GM12878 (cell line): ENCODE measurements at regions not wholly inside any gene's neighbourhood (a gene's known extent, or its start where the extent isn't known, plus 50 kb on each side); places are given as distances from the start of the nearest gene placed in this dataset.

Experiments
- ATAC-seq: fragments of 200-7000 bp; cut with Tn5 transposase; 3 replicates; pipeline ENCODE4 v1.9.1; 2020; ENCODE audit warnings: mild to moderate bottlenecking, moderate library complexity
- BruUV-seq: library from RNA; stranded (reverse); fragments of 400-500 nt; replicated peaks from 2 replicates; lab custom pipeline; 2021; lab: Mats Ljungman, UMichigan
- CTCF ChIA-PET: fragments of 300-600 bp; sonication (Branson Sonifier 250); formaldehyde crosslinking; extraction: SDS; loops from one replicate; lab custom pipeline; 2021; ENCODE audit warnings: inconsistent platforms; lab: Yijun Ruan, JAX
- POLR2A ChIA-PET: fragments of 350-600 bp; formaldehyde crosslinking; extraction: SDS; loops from one replicate; lab custom pipeline; 2021; ENCODE audit warnings: inconsistent platforms; lab: Charles Lee
- RAD21 ChIA-PET: fragments of 300-600 bp; sonication (Branson Sonifier 250); formaldehyde crosslinking; loops from one replicate; lab custom pipeline; 2023; ENCODE audit warnings: antibody characterized with exemption; ENCODE audit not compliant: unreplicated experiment; lab: Charles Lee
- SMC1A ChIA-PET: fragments of 300-600 bp; sonication (Branson Sonifier 250); formaldehyde crosslinking; loops from one replicate; lab custom pipeline; 2023; ENCODE audit not compliant: unreplicated experiment, uncharacterized antibody; lab: Charles Lee
- DNase-seq: peaks from one replicate; pipeline ENCODE4 v3.0.0-alpha.2; 2011; ENCODE audit warnings: low read depth, low spot score
- FAIRE-seq: peaks from 3 replicates; lab custom pipeline; 2011; peaks lifted over from hg19 to GRCh38; lab: Jason Lieb, UNC
- H2AFZ ChIP-seq: 2 replicates; pipeline ENCODE4 v1.6.0; 2011; ENCODE audit warnings: low read depth, low read length, control low read depth; ENCODE audit not compliant: control insufficient read depth
- H3K27ac ChIP-seq: 2 replicates; pipeline ENCODE4 v1.5.1; 2011; ENCODE audit warnings: control low read depth; ENCODE audit not compliant: control insufficient read depth, insufficient read depth
- H3K27me3 ChIP-seq, 2 experiments: replicated peaks in 1 of 2; 2 replicates each; pipeline versions ENCODE4 v1.6.0 to v1.6.1; 2011; ENCODE audit warnings: low read length in 1 of 2; ENCODE audit not compliant: control insufficient read depth in 2 of 2, insufficient read depth in 2 of 2
- H3K36me3 ChIP-seq, 2 experiments: 2 replicates each; pipeline ENCODE4 v1.5.1; 2011; ENCODE audit warnings: low read length in 1 of 2; ENCODE audit not compliant: control insufficient read depth in 2 of 2, insufficient read depth in 2 of 2
- H3K4me1 ChIP-seq: 2 replicates; pipeline ENCODE4 v1.6.1; 2011; ENCODE audit warnings: mild to moderate bottlenecking, low read length, moderate library complexity, mixed read lengths; ENCODE audit not compliant: control insufficient read depth, insufficient read depth
- H3K4me2 ChIP-seq: 2 replicates; pipeline ENCODE4 v1.6.0; 2011; ENCODE audit warnings: control low read depth; ENCODE audit not compliant: control insufficient read depth, insufficient read depth
- H3K4me3 ChIP-seq: fragments of 200-600 bp; sonication (generic); 2 replicates; pipeline ENCODE4 v1.5.1; 2016
- H3K79me2 ChIP-seq: 2 replicates; pipeline ENCODE4 v1.6.0; 2011; ENCODE audit warnings: low read length; ENCODE audit not compliant: control insufficient read depth, insufficient read depth
- H3K9ac ChIP-seq: 2 replicates; pipeline ENCODE4 v1.8.0; 2011; ENCODE audit warnings: low read length, control low read depth, mixed read lengths; ENCODE audit not compliant: control insufficient read depth, insufficient read depth
- H3K9me3 ChIP-seq: replicated peaks from 3 replicates; pipeline ENCODE4 v1.5.1; 2011; ENCODE audit warnings: mild to moderate bottlenecking, low read length; ENCODE audit not compliant: control insufficient read depth, insufficient read depth
- H4K20me1 ChIP-seq: 2 replicates; pipeline ENCODE4 v1.6.0; 2011; ENCODE audit not compliant: control insufficient read depth, insufficient read depth
- BCL11A ChIP-seq: IDR thresholded peaks from 2 replicates; pipeline ENCODE4 v1.6.1; 2011; ENCODE audit warnings: low read depth, low read length
- FOXM1 ChIP-seq: IDR thresholded peaks from 2 replicates; pipeline ENCODE4 v1.6.1; 2012; ENCODE audit warnings: low read depth, mild to moderate bottlenecking, inconsistent platforms, low read length, moderate library complexity
- HDAC2 ChIP-seq: fragments of 200-600 bp; sonication (generic); IDR thresholded peaks from 2 replicates; pipeline ENCODE4 v1.6.1; 2017
- IRF4 ChIP-seq: IDR thresholded peaks from 2 replicates; pipeline ENCODE4 v1.6.1; 2011; ENCODE audit warnings: low read depth, low read length
- POLR2A ChIP-seq: IDR thresholded peaks from 2 replicates; pipeline ENCODE4 v1.6.1; 2011; ENCODE audit warnings: low read depth, mild to moderate bottlenecking, low read length
- SREBF1 ChIP-seq: IDR thresholded peaks from 2 replicates; pipeline ENCODE4 v1.6.1; 2012; ENCODE audit warnings: mild to moderate bottlenecking, low read length
- ZSCAN29 ChIP-seq: fragments of 450-650 bp; IDR thresholded peaks from 2 replicates; pipeline ENCODE4 v1.6.1; 2017; ENCODE audit warnings: mild to moderate bottlenecking, moderate library complexity
- WGBS: methylation state at CpG from one replicate; pipeline ENCODE4 v1.1.6; 2016; ENCODE audit warnings: low lambda C conversion rate; ENCODE audit not compliant: insufficient replicate concordance, insufficient coverage; ENCODE audit errors: missing lambda C conversion rate; 5-methylcytosine and 5-hydroxymethylcytosine counted together
- in situ Hi-C: fragments of 300-500 bp; cut with MboI; formaldehyde crosslinking; loops from 9 replicates; pipeline ENCODE4 v1.14.3; 2018; ENCODE audit warnings: mixed read lengths
- intact Hi-C: fragments of 100-400 bp; cut with micrococcal nuclease; formaldehyde crosslinking; loops from one replicate; pipeline ENCODE4 v1.14.2; 2022; ENCODE audit not compliant: unreplicated experiment
- TF ChIP-seq, protein P1 (sequence below): fragments of 450-650 bp; formaldehyde crosslinking; IDR thresholded peaks from 2 replicates; pipeline ENCODE4 v1.4.0; 2022; ENCODE audit warnings: mild to moderate bottlenecking, moderate library complexity
- TF ChIP-seq, protein P2 (sequence below): fragments of 450-650 bp; IDR thresholded peaks from 2 replicates; pipeline ENCODE4 v1.6.1; 2017; ENCODE audit warnings: mild to moderate bottlenecking

DNA sequence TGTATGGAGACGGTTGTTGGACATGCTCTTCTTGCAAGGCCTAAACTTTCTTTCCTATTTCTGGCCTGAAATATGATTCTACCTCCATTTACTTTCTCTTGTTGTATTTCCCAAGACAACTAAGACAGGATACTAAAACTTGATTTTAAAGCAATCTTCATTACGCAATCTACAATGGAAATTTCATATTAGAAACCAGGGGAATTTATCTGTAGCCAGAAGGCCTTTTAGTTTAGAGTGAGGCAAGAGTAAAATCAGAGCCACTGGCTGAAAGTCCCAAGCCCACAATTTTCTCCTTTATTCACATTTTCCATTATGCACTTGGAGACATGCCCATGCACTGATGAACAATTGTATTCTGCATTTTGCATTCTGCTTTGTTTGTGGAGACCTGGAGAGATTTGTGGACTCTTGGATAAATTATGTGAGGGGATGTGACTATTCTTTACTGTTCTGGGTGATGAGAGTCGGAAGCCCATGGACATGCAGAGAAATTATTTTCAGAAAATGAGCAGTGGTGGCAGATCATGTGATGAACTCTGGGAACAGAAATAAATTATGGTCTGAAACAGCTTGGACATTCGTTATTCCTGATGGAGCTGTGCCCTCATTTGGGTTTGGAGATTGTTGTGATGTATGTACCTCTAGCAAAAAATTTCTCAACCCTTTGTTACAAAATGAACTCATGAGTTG lies 336.8 kb downstream of the SEC16B start (continued):
- TF ChIP-seq, protein P1, sequence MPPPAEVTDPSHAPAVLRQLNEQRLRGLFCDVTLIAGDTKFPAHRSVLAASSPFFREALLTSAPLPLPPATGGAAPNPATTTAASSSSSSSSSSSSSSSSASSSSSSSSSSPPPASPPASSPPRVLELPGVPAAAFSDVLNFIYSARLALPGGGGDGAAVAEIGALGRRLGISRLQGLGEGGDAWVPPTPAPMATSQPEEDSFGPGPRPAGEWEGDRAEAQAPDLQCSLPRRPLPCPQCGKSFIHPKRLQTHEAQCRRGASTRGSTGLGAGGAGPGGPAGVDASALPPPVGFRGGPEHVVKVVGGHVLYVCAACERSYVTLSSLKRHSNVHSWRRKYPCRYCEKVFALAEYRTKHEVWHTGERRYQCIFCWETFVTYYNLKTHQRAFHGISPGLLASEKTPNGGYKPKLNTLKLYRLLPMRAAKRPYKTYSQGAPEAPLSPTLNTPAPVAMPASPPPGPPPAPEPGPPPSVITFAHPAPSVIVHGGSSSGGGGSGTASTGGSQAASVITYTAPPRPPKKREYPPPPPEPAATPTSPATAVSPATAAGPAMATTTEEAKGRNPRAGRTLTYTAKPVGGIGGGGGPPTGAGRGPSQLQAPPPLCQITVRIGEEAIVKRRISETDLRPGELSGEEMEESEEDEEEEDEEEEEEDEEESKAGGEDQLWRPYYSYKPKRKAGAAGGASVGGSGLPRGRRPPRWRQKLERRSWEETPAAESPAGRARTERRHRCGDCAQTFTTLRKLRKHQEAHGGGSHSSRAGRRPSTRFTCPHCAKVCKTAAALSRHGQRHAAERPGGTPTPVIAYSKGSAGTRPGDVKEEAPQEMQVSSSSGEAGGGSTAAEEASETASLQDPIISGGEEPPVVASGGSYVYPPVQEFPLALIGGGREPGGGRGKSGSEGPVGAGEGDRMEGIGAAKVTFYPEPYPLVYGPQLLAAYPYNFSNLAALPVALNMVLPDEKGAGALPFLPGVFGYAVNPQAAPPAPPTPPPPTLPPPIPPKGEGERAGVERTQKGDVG (CRISPR knock-in tag): no peak
- no peak for TF ChIP-seq ZSCAN29
- TF ChIP-seq HDAC2: no peak
- no peak for TF ChIP-seq BCL11A
- TF ChIP-seq FOXM1: no peak
- TF ChIP-seq POLR2A: no peak
- TF ChIP-seq, protein P2, sequence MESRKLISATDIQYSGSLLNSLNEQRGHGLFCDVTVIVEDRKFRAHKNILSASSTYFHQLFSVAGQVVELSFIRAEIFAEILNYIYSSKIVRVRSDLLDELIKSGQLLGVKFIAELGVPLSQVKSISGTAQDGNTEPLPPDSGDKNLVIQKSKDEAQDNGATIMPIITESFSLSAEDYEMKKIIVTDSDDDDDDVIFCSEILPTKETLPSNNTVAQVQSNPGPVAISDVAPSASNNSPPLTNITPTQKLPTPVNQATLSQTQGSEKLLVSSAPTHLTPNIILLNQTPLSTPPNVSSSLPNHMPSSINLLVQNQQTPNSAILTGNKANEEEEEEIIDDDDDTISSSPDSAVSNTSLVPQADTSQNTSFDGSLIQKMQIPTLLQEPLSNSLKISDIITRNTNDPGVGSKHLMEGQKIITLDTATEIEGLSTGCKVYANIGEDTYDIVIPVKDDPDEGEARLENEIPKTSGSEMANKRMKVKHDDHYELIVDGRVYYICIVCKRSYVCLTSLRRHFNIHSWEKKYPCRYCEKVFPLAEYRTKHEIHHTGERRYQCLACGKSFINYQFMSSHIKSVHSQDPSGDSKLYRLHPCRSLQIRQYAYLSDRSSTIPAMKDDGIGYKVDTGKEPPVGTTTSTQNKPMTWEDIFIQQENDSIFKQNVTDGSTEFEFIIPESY: no peak
- TF ChIP-seq SREBF1: no peak

GRCh38 chr1:177631770-177632169 lies 338.1 kb downstream of the SEC16B start:
- H3K4me2 ChIP-seq: no peak overlapping the region
- RAD21 ChIA-PET: no interaction called here
- TF ChIP-seq IRF4: no peak
- TF ChIP-seq, all 136 proteins: peak for 0
- BruUV-seq: no TSS peak
- ATAC-seq: no peak
- in situ Hi-C loops: no loop called here
- intact Hi-C loops: no loop called here
- Histone ChIP-seq H3K27me3 (no peaks in the 10 kb centered on the region), H3K27ac (no peak overlapping the region), H3K4me1 (no peaks in the 10 kb centered on the region), H2AFZ (no peak overlapping the region), H3K9ac (no peak overlapping the region), H3K36me3 (no peaks in the 10 kb centered on the region), H4K20me1 (no peaks in the 10 kb centered on the region), H3K4me3 (no peak overlapping the region), H3K79me2 (no peaks in the 10 kb centered on the region), H3K9me3 (no peaks in the 10 kb centered on the region)
- ChIA-PET POLR2A (no interaction called here), SMC1A (no interaction called here), CTCF (interaction anchor here (1.0 kb wide), 1 partner anchor 60 kb away, joined by 3 read pairs; no protein-coding TSS in a partner anchor)
- WGBS: 25% methylated on average over 2 of the region's 2 CpGs
- no peak for DNase-seq
- no peak for FAIRE-seq
